NCI-H2029 (cell line): ENCODE measurements at regions not wholly inside any gene's neighbourhood (a gene's known extent, or its start where the extent isn't known, plus 50 kb on each side); places are given as distances from the start of the nearest gene placed in this dataset.
"Not testable (repeated sequence)": the region's sequence is repeated elsewhere in the genome, so short reads cannot be mapped to it uniquely, and the experiment has no call there.

Experiments used
- DNase-seq: peaks from one replicate; lab custom pipeline; 2025; lab: John Stamatoyannopoulos, UW

DNA sequence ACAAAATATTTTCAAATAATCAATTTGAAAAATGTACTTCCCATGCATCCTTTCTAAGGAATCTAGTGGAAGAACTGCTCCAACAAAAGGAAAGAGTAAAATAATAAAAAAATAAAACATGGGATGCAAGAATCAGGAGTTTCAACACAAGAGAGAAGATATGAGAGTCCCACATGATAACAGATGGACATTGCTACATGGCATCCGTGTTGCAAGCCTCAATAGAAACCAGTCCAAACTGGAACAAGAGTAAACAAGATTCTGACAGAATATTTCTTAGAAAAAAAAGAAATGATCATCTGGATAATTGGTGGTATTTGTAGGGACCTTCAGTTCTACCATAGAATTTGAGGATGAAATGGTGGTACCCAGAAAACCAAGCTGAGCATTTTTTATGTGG, 186.8 kb downstream of the FRK start:
- no peak for DNase-seq

GRCh38 chr6:115870464-115870863, 190.2 kb downstream of the FRK start:
- no peak for DNase-seq

- no peak for DNase-seq
Observed at GRCh38 chr6:115865914-115866313, 194.8 kb downstream of the FRK start.

GRCh38 chr6:115863211-115863610, 197.5 kb downstream of the FRK start:
- no peak for DNase-seq

GRCh38 chr6:115861658-115862057, 199.0 kb downstream of the FRK start:
- not testable (repeated sequence) for DNase-seq

DNA sequence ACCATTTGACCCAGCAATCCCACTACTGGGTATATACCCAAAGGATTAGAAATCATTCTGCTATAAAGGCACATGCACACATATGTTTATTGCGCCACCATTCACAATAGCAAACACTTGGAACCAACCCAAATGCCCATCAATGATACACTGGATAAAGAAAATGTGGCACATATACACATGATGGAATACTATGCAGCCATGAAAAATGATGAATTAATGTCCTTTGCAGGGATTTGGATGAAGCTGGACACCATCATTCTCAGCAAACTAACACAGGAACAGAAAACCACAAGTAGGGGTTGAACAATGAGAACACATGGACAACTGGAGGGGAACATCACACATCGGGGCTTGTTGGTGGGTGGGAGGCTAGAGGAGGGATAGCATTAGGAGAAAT, 201.1 kb downstream of the FRK start:
- not testable (repeated sequence) for DNase-seq

GRCh38 chr6:115854866-115855665, 205.6 kb downstream of the FRK start:
- DNase-seq = no peak

GRCh38 chr6:115847671-115848070, 213.0 kb downstream of the FRK start:
- DNase-seq = no peak

DNA sequence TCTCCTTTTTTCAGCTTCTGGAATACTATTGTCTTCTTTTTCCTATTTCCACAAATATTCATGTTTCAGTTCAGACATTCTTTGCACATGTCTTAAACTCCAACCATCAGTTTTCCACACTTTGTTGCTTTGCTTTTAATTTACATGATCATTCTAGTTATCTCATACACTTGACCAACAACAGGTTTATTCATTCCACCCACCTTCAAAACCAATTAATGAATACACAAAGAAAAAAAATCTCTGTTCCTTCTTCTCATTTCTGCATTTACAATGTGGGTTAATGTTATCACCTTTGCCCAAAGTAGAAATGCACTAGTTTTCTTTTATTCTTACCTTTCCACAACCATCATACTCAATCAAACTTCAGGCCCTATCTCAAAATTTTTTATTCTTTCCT, 216.7 kb downstream of the FRK start:
- no peak for DNase-seq

DNA sequence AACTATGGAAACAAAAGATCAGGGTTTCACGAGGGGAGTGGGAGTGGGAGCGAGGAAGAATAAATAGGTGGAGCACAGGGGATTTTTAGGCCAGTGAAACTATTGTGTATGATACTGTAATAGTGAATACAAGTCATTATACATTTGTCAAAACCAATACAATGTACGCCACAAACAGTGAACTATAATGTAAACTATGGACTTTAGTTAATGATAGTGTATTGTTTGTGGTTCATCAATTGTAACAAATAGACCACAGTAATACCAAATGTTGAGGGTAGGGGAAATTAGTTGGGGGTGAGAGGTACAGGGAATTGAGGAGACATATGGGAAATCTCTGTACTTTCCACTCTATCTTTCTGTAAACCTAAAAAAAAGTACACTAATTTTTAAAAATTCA, 218.4 kb downstream of the FRK start:
- DNase-seq = no peak

GRCh38 chr6:115839583-115840181, 221.0 kb downstream of the FRK start:
- DNase-seq = no peak

GRCh38 chr6:115838763-115839401, 221.8 kb downstream of the FRK start:
- DNase-seq = peak; percentile 53

GRCh38 chr6:115838216-115838615, 222.5 kb downstream of the FRK start:
- no peak for DNase-seq

DNA sequence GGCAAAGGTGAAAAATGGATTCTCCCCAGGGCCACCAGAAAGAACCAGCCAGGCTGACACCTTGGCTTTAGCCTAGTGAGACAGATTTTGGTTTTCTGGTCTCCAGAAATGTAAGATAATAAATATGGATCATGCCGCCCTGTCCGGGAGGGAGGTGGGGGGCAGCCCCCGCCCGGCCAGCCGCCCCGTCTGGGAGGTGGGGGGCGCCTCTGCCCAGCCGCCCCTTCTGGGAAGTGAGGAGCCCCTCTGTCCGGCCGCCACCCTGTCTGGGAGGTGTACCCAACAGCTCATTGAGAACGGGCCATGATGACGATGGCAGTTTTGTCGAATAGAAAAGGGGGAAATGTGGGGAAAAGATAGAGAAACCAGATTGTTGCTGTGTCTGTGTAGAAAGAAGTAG, 224.3 kb downstream of the FRK start:
- DNase-seq = not testable (repeated sequence)

DNA sequence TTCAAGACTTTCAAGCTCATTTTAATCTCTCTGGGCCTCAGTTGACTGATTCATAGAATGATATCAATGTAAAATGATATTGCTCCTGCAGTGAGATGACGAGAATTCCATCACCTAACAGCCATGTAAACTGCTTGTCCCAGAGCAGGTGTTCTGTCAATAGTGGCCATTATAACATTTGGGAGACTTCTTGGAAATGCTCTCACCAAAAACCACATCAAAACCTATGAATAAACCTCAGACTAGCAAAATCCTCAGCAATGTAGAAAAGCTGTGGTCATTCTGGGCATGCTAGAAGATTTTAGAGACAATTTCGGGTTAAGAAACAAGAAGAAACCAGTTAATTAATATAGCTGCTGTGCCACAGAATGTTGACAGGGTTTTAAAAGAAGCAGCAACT, 225.4 kb downstream of the FRK start:
- no peak for DNase-seq

DNA sequence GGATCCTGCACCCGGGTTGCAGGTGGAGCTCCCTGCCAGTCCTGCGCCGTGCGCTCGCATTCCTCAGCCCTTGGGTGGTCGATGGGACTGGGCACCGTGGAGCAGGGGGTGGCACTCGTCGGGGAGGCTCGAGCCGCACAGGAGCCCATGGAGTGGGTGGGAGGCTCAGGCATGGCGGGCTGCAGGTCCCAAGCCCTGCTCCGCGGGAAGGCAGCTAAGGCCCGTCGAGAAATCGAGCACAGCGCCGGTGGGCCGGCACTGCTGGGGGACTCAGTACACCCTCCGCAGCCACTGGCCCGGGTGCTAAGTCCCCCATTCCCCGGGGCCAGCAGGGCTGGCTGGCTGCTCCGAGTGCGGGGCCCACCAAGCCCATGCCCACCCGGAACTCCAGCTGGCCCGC, 226.1 kb downstream of the FRK start:
- DNase-seq = not testable (repeated sequence)

GRCh38 chr6:115832786-115833185, 227.9 kb downstream of the FRK start:
- no peak for DNase-seq

DNA sequence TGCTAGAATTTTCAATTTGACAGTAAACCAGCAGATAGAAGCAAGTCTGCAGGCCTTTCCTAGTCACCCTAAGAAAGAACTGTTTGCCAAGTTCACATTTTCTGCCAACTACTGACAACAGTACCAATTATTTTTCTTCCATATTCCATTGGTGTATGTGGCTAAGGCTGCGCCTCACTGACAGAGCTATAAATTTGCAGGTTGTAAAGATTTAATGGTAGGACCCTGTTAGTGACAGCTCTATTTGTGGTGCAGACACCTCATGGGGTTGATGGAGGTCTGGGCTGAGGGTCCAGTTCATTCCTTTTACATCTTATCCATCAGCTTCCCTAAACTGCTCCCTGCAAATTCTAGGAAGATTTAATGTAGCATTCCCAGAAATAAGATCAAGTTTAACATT, 228.5 kb downstream of the FRK start:
- no peak for DNase-seq

- DNase-seq = no peak
Observed at GRCh38 chr6:115830895-115831294, 229.8 kb downstream of the FRK start.

GRCh38 chr6:115821798-115822197, 238.9 kb downstream of the FRK start:
- no peak for DNase-seq

- no peak for DNase-seq
Observed at GRCh38 chr6:115819506-115819905, 241.2 kb downstream of the FRK start.

- no peak for DNase-seq
Observed at GRCh38 chr6:115817161-115817560, 243.5 kb downstream of the FRK start.

DNA sequence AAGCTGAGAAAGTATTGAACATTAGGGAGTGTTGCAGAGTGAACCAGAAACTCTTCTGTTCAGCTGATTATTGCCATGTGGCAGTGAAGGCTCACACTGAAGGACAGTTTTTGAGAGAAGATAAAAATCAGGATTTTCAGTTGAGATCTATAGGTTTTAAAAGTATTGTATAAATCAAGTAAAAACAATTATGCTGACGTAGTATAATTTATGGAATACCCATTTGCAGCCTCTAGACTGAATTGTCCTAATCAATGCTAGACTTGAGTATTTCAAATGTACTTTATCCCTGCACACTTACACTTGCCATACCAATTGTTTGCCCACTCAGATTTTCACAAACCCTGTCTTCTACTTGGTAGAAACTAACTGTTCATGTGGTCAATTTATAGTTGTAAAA, 245.8 kb downstream of the FRK start:
- DNase-seq = no peak
